ENCODE measurements at regions not wholly inside any gene's neighbourhood (a gene's known extent, or its start where the extent isn't known, plus 50 kb on each side); places are given as distances from the start of the nearest gene placed in this dataset.

- Histone ChIP-seq H3K79me2 (ENCODE audit: control insufficient read depth, low read length) (no peaks in the 10 kb centered on the region), H4K20me1 (ENCODE audit: control insufficient read depth, insufficient read depth, low read depth, low read length) (no peaks in the 10 kb centered on the region), H3K4me3 (ENCODE audit: low read length) (no peak overlapping the region), H3K9me3 (ENCODE audit: control insufficient read depth, insufficient read depth, low read length) (no peaks in the 10 kb centered on the region), H3K4me1 (ENCODE audit: control insufficient read depth, low read length) (no peaks in the 10 kb centered on the region), H3K36me3 (ENCODE audit: control insufficient read depth, low read length) (no peaks in the 10 kb centered on the region), H3K9me2 (replicated peaks; ENCODE audit: control insufficient read depth, low read length) (no peaks in the 10 kb centered on the region), H3K27ac (ENCODE audit: low read depth, low read length) (no peak overlapping the region), H3K4me2 (ENCODE audit: low read length) (no peak overlapping the region), H3F3A (ENCODE audit: control insufficient read depth, insufficient read depth) (no peaks in the 10 kb centered on the region), H3K27me3 (ENCODE audit: control insufficient read depth, low read length) (no peaks in the 10 kb centered on the region)
- TF ChIP-seq EZH2phosphoT487 (IDR thresholded peaks at IDR 0.05; ENCODE audit: borderline replicate concordance, low read length) (no peak), CTCF (IDR thresholded peaks at IDR 0.05; ENCODE audit: low read depth, low read length, poor library complexity, severe bottlenecking) (no peak)
These were observed 160.0 kb upstream of the MKI67 start for GRCh38 chr10:128286141-128286761.

GRCh38 chr10:128286762-128287500 lies 160.7 kb upstream of the MKI67 start:
- no peak overlapping the region for H3K4me3 ChIP-seq (ENCODE audit: low read length)

GRCh38 chr10:128287921-128288320 lies 161.7 kb upstream of the MKI67 start:
- no peak for TF ChIP-seq EZH2phosphoT487 (IDR thresholded peaks at IDR 0.05; ENCODE audit: borderline replicate concordance, low read length)
- TF ChIP-seq CTCF (IDR thresholded peaks at IDR 0.05; ENCODE audit: low read depth, low read length, poor library complexity, severe bottlenecking), result no peak
- H3K27me3 ChIP-seq (ENCODE audit: control insufficient read depth, low read length), result no peaks in the 10 kb centered on the region
- no peak overlapping the region for H3K4me3 ChIP-seq (ENCODE audit: low read length)
- no peak overlapping the region for H3K27ac ChIP-seq (ENCODE audit: low read depth, low read length)
- H3K9me2 ChIP-seq (replicated peaks; ENCODE audit: control insufficient read depth, low read length), result no peaks in the 10 kb centered on the region
- no peaks in the 10 kb centered on the region for H4K20me1 ChIP-seq (ENCODE audit: control insufficient read depth, insufficient read depth, low read depth, low read length)
- H3K9me3 ChIP-seq (ENCODE audit: control insufficient read depth, insufficient read depth, low read length), result no peaks in the 10 kb centered on the region
- H3K79me2 ChIP-seq (ENCODE audit: control insufficient read depth, low read length), result no peaks in the 10 kb centered on the region
- H3F3A ChIP-seq (ENCODE audit: control insufficient read depth, insufficient read depth), result no peaks in the 10 kb centered on the region
- no peaks in the 10 kb centered on the region for H3K4me1 ChIP-seq (ENCODE audit: control insufficient read depth, low read length)
- no peaks in the 10 kb centered on the region for H3K36me3 ChIP-seq (ENCODE audit: control insufficient read depth, low read length)
- H3K4me2 ChIP-seq (ENCODE audit: low read length), result no peak overlapping the region

More at GRCh38 chr10:128286762-128287500, 160.7 kb upstream of the MKI67 start:
- H3K79me2 ChIP-seq (ENCODE audit: control insufficient read depth, low read length), result no peaks in the 10 kb centered on the region
- H3K4me2 ChIP-seq (ENCODE audit: low read length), result no peak overlapping the region
- H3K27ac ChIP-seq (ENCODE audit: low read depth, low read length), result no peak overlapping the region
- no peaks in the 10 kb centered on the region for H3K27me3 ChIP-seq (ENCODE audit: control insufficient read depth, low read length)
- no peaks in the 10 kb centered on the region for H4K20me1 ChIP-seq (ENCODE audit: control insufficient read depth, insufficient read depth, low read depth, low read length)
- H3F3A ChIP-seq (ENCODE audit: control insufficient read depth, insufficient read depth), result no peaks in the 10 kb centered on the region
- H3K4me1 ChIP-seq (ENCODE audit: control insufficient read depth, low read length), result no peaks in the 10 kb centered on the region
- TF ChIP-seq CTCF (IDR thresholded peaks at IDR 0.05; ENCODE audit: low read depth, low read length, poor library complexity, severe bottlenecking) (no peak), EZH2phosphoT487 (IDR thresholded peaks at IDR 0.05; ENCODE audit: borderline replicate concordance, low read length) (no peak)
- no peaks in the 10 kb centered on the region for H3K36me3 ChIP-seq (ENCODE audit: control insufficient read depth, low read length)
- H3K9me2 ChIP-seq (replicated peaks; ENCODE audit: control insufficient read depth, low read length), result no peaks in the 10 kb centered on the region
- no peaks in the 10 kb centered on the region for H3K9me3 ChIP-seq (ENCODE audit: control insufficient read depth, insufficient read depth, low read length)

All from DOHH2 (cell line).